Erythroblast (primary cell): ENCODE measurements at regions not wholly inside any gene's neighbourhood (a gene's known extent, or its start where the extent isn't known, plus 50 kb on each side); places are given as distances from the start of the nearest gene placed in this dataset.
A peak's percentile ranks its signal among the peaks of the same experiment; 100 is the strongest.

ENCODE experiments used
- DNase-seq, 2 experiments: peaks; one replicate each; lab custom pipeline; 2025; lab: John Stamatoyannopoulos, UW
- GATA1 ChIP-seq: IDR thresholded peaks from 2 replicates; pipeline ENCODE4 v1.6.1; 2011; ENCODE audit warnings: low read depth, mild to moderate bottlenecking, control low read depth, low read length, moderate library complexity
- POLR2A ChIP-seq: IDR thresholded peaks from 2 replicates; pipeline ENCODE4 v1.6.1; 2011; ENCODE audit warnings: mild to moderate bottlenecking, low read length

GRCh38 chr1:198809247-198809646 lies 170.4 kb downstream of the PTPRC start:
- DNase-seq = no peak
- no peak for TF ChIP-seq GATA1
- no peak for TF ChIP-seq POLR2A

- TF ChIP-seq GATA1 = no peak
- no peak for TF ChIP-seq POLR2A
- peak in 1 of 2 experiments; percentile 4 for DNase-seq
These were observed 172.6 kb downstream of the PTPRC start for GRCh38 chr1:198811449-198811848.

GRCh38 chr1:198823626-198824025 lies 184.8 kb downstream of the PTPRC start:
- no peak for DNase-seq
- TF ChIP-seq POLR2A (no peak), GATA1 (no peak)

GRCh38 chr1:198825254-198825653 lies 186.4 kb downstream of the PTPRC start:
- no peak for DNase-seq

GRCh38 chr1:198829356-198829755 lies 190.5 kb downstream of the PTPRC start:
- DNase-seq = no peak
- TF ChIP-seq POLR2A (no peak), GATA1 (no peak)

More at GRCh38 chr1:198825254-198825653, 186.4 kb downstream of the PTPRC start:
- TF ChIP-seq GATA1 (no peak), POLR2A (no peak)

- DNase-seq = peak in 1 of 2 experiments; percentile 2
- no peak for TF ChIP-seq POLR2A
- no peak for TF ChIP-seq GATA1
These were observed 191.1 kb downstream of the PTPRC start for GRCh38 chr1:198829944-198830343.

GRCh38 chr1:198830412-198830811 lies 191.6 kb downstream of the PTPRC start:
- no peak for DNase-seq
- TF ChIP-seq GATA1 = no peak
- TF ChIP-seq POLR2A = no peak

GRCh38 chr1:198833706-198834503 lies 195.1 kb downstream of the PTPRC start:
- no peak for TF ChIP-seq POLR2A
- no peak for TF ChIP-seq GATA1
- DNase-seq = no peak

GRCh38 chr1:198837278-198838021 lies 198.6 kb downstream of the PTPRC start:
- no peak for DNase-seq
- no peak for TF ChIP-seq GATA1
- TF ChIP-seq POLR2A = no peak

GRCh38 chr1:198838022-198838342 lies 199.1 kb downstream of the PTPRC start:
- TF ChIP-seq POLR2A = no peak
- no peak for TF ChIP-seq GATA1

GRCh38 chr1:198841477-198841876 lies 202.6 kb downstream of the PTPRC start:
- no peak for TF ChIP-seq GATA1
- TF ChIP-seq POLR2A = no peak
- DNase-seq = no peak

More at GRCh38 chr1:198838022-198838342, 199.1 kb downstream of the PTPRC start:
- DNase-seq = no peak

GRCh38 chr1:198842686-198843085 lies 203.8 kb downstream of the PTPRC start:
- TF ChIP-seq GATA1 (no peak), POLR2A (no peak)

GRCh38 chr1:198845271-198845670 lies 206.4 kb downstream of the PTPRC start:
- TF ChIP-seq GATA1 = no peak
- no peak for TF ChIP-seq POLR2A
- no peak for DNase-seq

More at GRCh38 chr1:198842686-198843085, 203.8 kb downstream of the PTPRC start:
- no peak for DNase-seq

GRCh38 chr1:198845851-198846250 lies 207.0 kb downstream of the PTPRC start:
- TF ChIP-seq GATA1 (no peak), POLR2A (no peak)
- no peak for DNase-seq
